ENCODE measurements at regions not wholly inside any gene's neighbourhood (a gene's known extent, or its start where the extent isn't known, plus 50 kb on each side); places are given as distances from the start of the nearest gene placed in this dataset.

GRCh38 chr6:119476554-119476953 is 127.0 kb upstream of the MAN1A1 start:
- TF ChIP-seq REST (IDR thresholded peaks at IDR 0.05; ENCODE audit: insufficient replicate concordance, low read depth): no peak
- TF ChIP-seq, protein P1, sequence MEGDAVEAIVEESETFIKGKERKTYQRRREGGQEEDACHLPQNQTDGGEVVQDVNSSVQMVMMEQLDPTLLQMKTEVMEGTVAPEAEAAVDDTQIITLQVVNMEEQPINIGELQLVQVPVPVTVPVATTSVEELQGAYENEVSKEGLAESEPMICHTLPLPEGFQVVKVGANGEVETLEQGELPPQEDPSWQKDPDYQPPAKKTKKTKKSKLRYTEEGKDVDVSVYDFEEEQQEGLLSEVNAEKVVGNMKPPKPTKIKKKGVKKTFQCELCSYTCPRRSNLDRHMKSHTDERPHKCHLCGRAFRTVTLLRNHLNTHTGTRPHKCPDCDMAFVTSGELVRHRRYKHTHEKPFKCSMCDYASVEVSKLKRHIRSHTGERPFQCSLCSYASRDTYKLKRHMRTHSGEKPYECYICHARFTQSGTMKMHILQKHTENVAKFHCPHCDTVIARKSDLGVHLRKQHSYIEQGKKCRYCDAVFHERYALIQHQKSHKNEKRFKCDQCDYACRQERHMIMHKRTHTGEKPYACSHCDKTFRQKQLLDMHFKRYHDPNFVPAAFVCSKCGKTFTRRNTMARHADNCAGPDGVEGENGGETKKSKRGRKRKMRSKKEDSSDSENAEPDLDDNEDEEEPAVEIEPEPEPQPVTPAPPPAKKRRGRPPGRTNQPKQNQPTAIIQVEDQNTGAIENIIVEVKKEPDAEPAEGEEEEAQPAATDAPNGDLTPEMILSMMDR (IDR thresholded peaks at IDR 0.05; ENCODE audit: insufficient read depth, low read length): no peak
- TF ChIP-seq POLR2AphosphoS5 (IDR thresholded peaks at IDR 0.05; ENCODE audit: low read depth): no peak
- TF ChIP-seq GABPA (IDR thresholded peaks at IDR 0.05; ENCODE audit: low read depth): no peak
- no peak for TF ChIP-seq SPI1 (IDR thresholded peaks at IDR 0.05; ENCODE audit: borderline replicate concordance, low read depth)

All from HL-60 (cell line).